HEK293 (cell line): ENCODE measurements at regions not wholly inside any gene's neighbourhood (a gene's known extent, or its start where the extent isn't known, plus 50 kb on each side); places are given as distances from the start of the nearest gene placed in this dataset.

Experiments
- CTCF ChIA-PET: fragments of 350-600 bp; formaldehyde crosslinking; extraction: SDS; loops from one replicate; lab custom pipeline; 2021; ENCODE audit warnings: antibody characterized with exemption; lab: Yijun Ruan, JAX
- POLR2A ChIA-PET: fragments of 300-600 bp; formaldehyde crosslinking; extraction: SDS; loops from one replicate; lab custom pipeline; 2020; ENCODE audit warnings: antibody characterized with exemption, inconsistent platforms; lab: Yijun Ruan, JAX
- H3K27ac ChIP-seq: fragments of 200-500 bp; sonication (Bioruptor generic); 2 replicates; pipeline ENCODE4 v1.5.1; 2014; ENCODE audit warnings: low read depth, low read length, control low read depth, inconsistent platforms; ENCODE audit errors: extremely low read depth
- H3K36me3 ChIP-seq, 2 experiments: fragments of 200-500 bp in 1 of 2; sonication (Bioruptor generic) in 1 of 2; 1 replicate in 1 of 2; 2 replicates in 1 of 2; pipeline ENCODE4 v1.5.1; 2014 to 2017; ENCODE audit warnings: inconsistent platforms in 2 of 2, low read length in 2 of 2; ENCODE audit not compliant: control insufficient read depth in 2 of 2, insufficient read depth in 1 of 2
- H3K4me1 ChIP-seq: fragments of 200-500 bp; sonication (Bioruptor generic); 2 replicates; pipeline ENCODE4 v1.5.1; 2014; ENCODE audit warnings: mild to moderate bottlenecking, low read length, inconsistent platforms; ENCODE audit not compliant: control insufficient read depth, insufficient read depth
- H3K4me3 ChIP-seq: 2 replicates; pipeline ENCODE4 v1.5.1; 2011; ENCODE audit warnings: low read depth, mild to moderate bottlenecking, control low read depth, low read length, moderate library complexity
- H3K9me3 ChIP-seq: fragments of 200-500 bp; sonication (Bioruptor generic); 2 replicates; pipeline ENCODE4 v1.5.1; 2014; ENCODE audit warnings: low read depth, low read length, inconsistent platforms; ENCODE audit not compliant: control insufficient read depth, insufficient read depth
- AEBP2 ChIP-seq: fragments of 450-650 bp; formaldehyde crosslinking; IDR thresholded peaks from 2 replicates; pipeline ENCODE4 v1.5.1; 2016; ENCODE audit warnings: missing biosample characterization, missing genetic modification characterization, borderline replicate concordance
- BCL6B ChIP-seq: fragments of 450-650 bp; formaldehyde crosslinking; IDR thresholded peaks from 2 replicates; pipeline ENCODE4 v1.5.1; 2017; ENCODE audit warnings: missing biosample characterization, missing genetic modification characterization
- HOXA7 ChIP-seq: sonication (generic); formaldehyde crosslinking; IDR thresholded peaks from 2 replicates; pipeline ENCODE4 v1.8.1; 2022; ENCODE audit warnings: missing genetic modification reagents, borderline replicate concordance
- KLF8 ChIP-seq: fragments of 450-650 bp; formaldehyde crosslinking; IDR thresholded peaks from 2 replicates; pipeline ENCODE4 v1.5.1; 2016; ENCODE audit warnings: missing biosample characterization, missing genetic modification characterization
- REST ChIP-seq: fragments of 450-650 bp; formaldehyde crosslinking; IDR thresholded peaks from 2 replicates; pipeline ENCODE4 v1.5.1; 2016; ENCODE audit warnings: missing biosample characterization, missing genetic modification characterization
- ZBTB6 ChIP-seq: fragments of 450-650 bp; formaldehyde crosslinking; IDR thresholded peaks from 2 replicates; pipeline ENCODE4 v1.5.1; 2017; ENCODE audit warnings: missing biosample characterization, missing genetic modification characterization
- ZNF202 ChIP-seq: fragments of 450-650 bp; formaldehyde crosslinking; IDR thresholded peaks from 2 replicates; pipeline ENCODE4 v1.5.1; 2016; ENCODE audit warnings: missing biosample characterization, missing genetic modification characterization, borderline replicate concordance
- ZNF26 ChIP-seq: fragments of 450-650 bp; formaldehyde crosslinking; IDR thresholded peaks from 2 replicates; pipeline ENCODE4 v1.5.1; 2016; ENCODE audit warnings: missing biosample characterization, missing genetic modification characterization
- ZNF280C ChIP-seq: fragments of 450-650 bp; formaldehyde crosslinking; IDR thresholded peaks from 2 replicates; pipeline ENCODE4 v1.5.1; 2016; ENCODE audit warnings: missing biosample characterization, missing genetic modification characterization
- ZNF311 ChIP-seq: fragments of 450-650 bp; formaldehyde crosslinking; IDR thresholded peaks from 2 replicates; pipeline ENCODE4 v1.5.1; 2017; ENCODE audit warnings: missing biosample characterization, missing genetic modification characterization, borderline replicate concordance
- ZNF335 ChIP-seq: fragments of 450-650 bp; formaldehyde crosslinking; conservative IDR thresholded peaks from 2 replicates; pipeline ENCODE4 v1.5.1; 2016; ENCODE audit warnings: missing biosample characterization, missing genetic modification characterization
- ZNF354C ChIP-seq: fragments of 450-650 bp; formaldehyde crosslinking; IDR thresholded peaks from 2 replicates; pipeline ENCODE4 v1.5.1; 2016; ENCODE audit warnings: missing biosample characterization, missing genetic modification characterization, low read depth, borderline replicate concordance
- ZNF423 ChIP-seq: fragments of 450-650 bp; formaldehyde crosslinking; IDR thresholded peaks from 2 replicates; pipeline ENCODE4 v1.5.1; 2016; ENCODE audit warnings: missing biosample characterization, missing genetic modification characterization
- ZNF513 ChIP-seq: fragments of 450-650 bp; IDR thresholded peaks from 2 replicates; pipeline ENCODE4 v1.5.1; 2018; ENCODE audit warnings: missing biosample characterization, missing genetic modification characterization
- ZNF530 ChIP-seq: fragments of 450-650 bp; formaldehyde crosslinking; IDR thresholded peaks from 2 replicates; pipeline ENCODE4 v1.5.1; 2016; ENCODE audit warnings: low read depth, missing biosample characterization, missing genetic modification characterization
- ZNF549 ChIP-seq: fragments of 450-650 bp; IDR thresholded peaks from 2 replicates; pipeline ENCODE4 v1.5.1; 2018; ENCODE audit warnings: missing biosample characterization, missing genetic modification characterization, mild to moderate bottlenecking, inconsistent platforms, moderate library complexity
- ZNF600 ChIP-seq: fragments of 450-650 bp; formaldehyde crosslinking; IDR thresholded peaks from 2 replicates; pipeline ENCODE4 v1.5.1; 2016; ENCODE audit warnings: missing biosample characterization, missing genetic modification characterization
- ZNF610 ChIP-seq: fragments of 450-650 bp; formaldehyde crosslinking; IDR thresholded peaks from 2 replicates; pipeline ENCODE4 v1.5.1; 2016; ENCODE audit warnings: missing biosample characterization, missing genetic modification characterization, borderline replicate concordance
- ZSCAN4 ChIP-seq: fragments of 450-650 bp; formaldehyde crosslinking; IDR thresholded peaks from 2 replicates; pipeline ENCODE4 v1.5.1; 2017; ENCODE audit warnings: missing biosample characterization, missing genetic modification characterization

- CTCF ChIA-PET = interaction anchor here (0.5 to 0.9 kb wide), 3 partner anchors 25 to 239 kb away, joined by 3 read pairs; no protein-coding TSS in a partner anchor
- POLR2A ChIA-PET = no interaction called here
Measured at GRCh38 chr5:88396000-88396535, 127.4 kb upstream of the TMEM161B start.

GRCh38 chr5:88395264-88395663, 126.6 kb upstream of the TMEM161B start:
- Histone ChIP-seq H3K4me3 (no peak overlapping the region), H3K9me3 (no peaks in the 10 kb centered on the region), H3K27ac (no peak overlapping the region), H3K36me3 (no peaks in the 10 kb centered on the region), H3K4me1 (peaks cover 5% of the 10 kb centered on the region)
- POLR2A ChIA-PET = no interaction called here
- CTCF ChIA-PET = interaction anchor here (0.7 kb wide), 1 partner anchor 33 kb away, joined by 3 read pairs; no protein-coding TSS in a partner anchor
- TF ChIP-seq KLF8 (tag by site-specific recombination) (no peak), ZBTB6 (no peak), ZNF26 (no peak), ZNF311 (tag by site-specific recombination) (no peak), ZNF610 (tag by site-specific recombination) (no peak), ZSCAN4 (tag by site-specific recombination) (no peak), REST (tag by site-specific recombination) (no peak), ZNF549 (tag by site-specific recombination) (no peak), ZNF513 (no peak), ZNF202 (no peak), AEBP2 (no peak), HOXA7 (CRISPR knock-in tag) (no peak), ZNF530 (tag by site-specific recombination) (no peak), ZNF280C (tag by site-specific recombination) (no peak), ZNF335 (tag by site-specific recombination) (no peak)

More at GRCh38 chr5:88396000-88396535, 127.4 kb upstream of the TMEM161B start:
- Histone ChIP-seq H3K36me3 (no peaks in the 10 kb centered on the region), H3K4me1 (peaks cover 4% of the 10 kb centered on the region), H3K27ac (no peak overlapping the region), H3K9me3 (no peaks in the 10 kb centered on the region), H3K4me3 (no peak overlapping the region)
- no peak for TF ChIP-seq BCL6B (tag by site-specific recombination)
- TF ChIP-seq ZNF354C (tag by site-specific recombination) = no peak
- TF ChIP-seq ZNF423 (tag by site-specific recombination) = no peak
- TF ChIP-seq ZNF600 (tag by site-specific recombination) = no peak
